HepG2 (cell line): ENCODE measurements at regions not wholly inside any gene's neighbourhood (a gene's known extent, or its start where the extent isn't known, plus 50 kb on each side); places are given as distances from the start of the nearest gene placed in this dataset.

Source experiments
- ATAC-seq: fragments of 200-7000 bp; cut with Tn5 transposase; 3 replicates; pipeline ENCODE4 v1.9.1; 2020; ENCODE audit warnings: mild to moderate bottlenecking, moderate library complexity
- BruUV-seq: library from RNA; stranded (reverse); fragments of 400-500 nt; replicated peaks from 2 replicates; lab custom pipeline; 2021; lab: Mats Ljungman, UMichigan
- CTCF ChIA-PET: fragments of 300-600 bp; formaldehyde crosslinking; extraction: SDS; loops from one replicate; lab custom pipeline; 2021; ENCODE audit warnings: low total read pairs, inconsistent platforms, low intra/inter-chr PET ratio; lab: Yijun Ruan, JAX
- POLR2A ChIA-PET: fragments of 350-600 bp; sonication (Branson Sonifier 250); formaldehyde crosslinking; loops from one replicate; lab custom pipeline; 2020; ENCODE audit warnings: antibody characterized with exemption, inconsistent platforms; lab: Yijun Ruan, JAX
- DNase-seq: peaks from one replicate; pipeline ENCODE4 v3.0.0-alpha.2; 2015; ENCODE audit warnings: low spot score
- FAIRE-seq: peaks from 3 replicates; lab custom pipeline; 2011; peaks lifted over from hg19 to GRCh38; lab: Jason Lieb, UNC
- H2AFZ ChIP-seq: one replicate; pipeline ENCODE4 v1.6.1; 2011; ENCODE audit warnings: low read length, inconsistent platforms
- H3K27ac ChIP-seq: fragments of 300-600 bp; 3 replicates; pipeline ENCODE4 v1.8.0; 2011; ENCODE audit warnings: mixed run types, mild to moderate bottlenecking, mixed read lengths, low read length, inconsistent platforms; ENCODE audit not compliant: insufficient read depth; ENCODE audit errors: extremely low read length
- H3K27me3 ChIP-seq, 2 experiments: fragments of 200-600 bp in 1 of 2; 2 replicates in 1 of 2; 3 replicates in 1 of 2; pipeline versions ENCODE4 v1.6.0 to v1.8.0; 2011; ENCODE audit warnings: low read length in 2 of 2, mild to moderate bottlenecking in 2 of 2, moderate library complexity in 2 of 2, inconsistent platforms in 1 of 2; ENCODE audit not compliant: insufficient read depth in 2 of 2, control insufficient read depth in 1 of 2
- H3K36me3 ChIP-seq, 2 experiments: fragments of 200-600 bp in 1 of 2; replicated peaks in 1 of 2; 2 replicates in 1 of 2; 3 replicates in 1 of 2; pipeline versions ENCODE4 v1.5.1 to v1.8.0; 2011; ENCODE audit warnings: low read length in 2 of 2, inconsistent platforms in 1 of 2; ENCODE audit not compliant: insufficient read depth in 2 of 2, control insufficient read depth in 1 of 2
- H3K4me1 ChIP-seq: 2 replicates; pipeline ENCODE4 v1.5.1; 2012; ENCODE audit warnings: low read length, inconsistent platforms; ENCODE audit not compliant: insufficient read depth
- H3K4me2 ChIP-seq: 2 replicates; pipeline ENCODE4 v1.6.0; 2011; ENCODE audit warnings: low read depth, low read length, inconsistent platforms
- H3K4me3 ChIP-seq, 3 experiments: fragments of 200-600 bp in 1 of 3; sonication (generic), shearing (Covaris generic) in 1 of 3; replicated peaks in 1 of 3; 2 replicates each; pipeline ENCODE4 v1.5.1; 2011 to 2016; ENCODE audit warnings: low read length in 3 of 3, inconsistent platforms in 2 of 3, low read depth in 2 of 3, mild to moderate bottlenecking in 2 of 3, control low read depth in 1 of 3, mixed read lengths in 1 of 3; ENCODE audit not compliant: insufficient read depth in 1 of 3
- H3K79me2 ChIP-seq: one replicate; pipeline ENCODE4 v1.6.1; 2011; ENCODE audit warnings: low read length, inconsistent platforms; ENCODE audit not compliant: insufficient read depth
- H3K9ac ChIP-seq: 2 replicates; pipeline ENCODE4 v1.6.0; 2011; ENCODE audit warnings: mild to moderate bottlenecking, low read depth, low read length, inconsistent platforms; ENCODE audit not compliant: insufficient read depth
- H3K9me3 ChIP-seq: 2 replicates; pipeline ENCODE4 v1.5.1; 2012; ENCODE audit warnings: mild to moderate bottlenecking, low read length
- H4K20me1 ChIP-seq: 2 replicates; pipeline ENCODE4 v1.6.0; 2011; ENCODE audit warnings: inconsistent platforms, mild to moderate bottlenecking, low read length, moderate library complexity; ENCODE audit not compliant: insufficient read depth
- RARG ChIP-seq: sonication (generic); formaldehyde crosslinking; IDR thresholded peaks from 2 replicates; pipeline ENCODE4 v1.4.0; 2020; ENCODE audit warnings: low read depth, mild to moderate bottlenecking, missing genetic modification reagents
- SMAD1 ChIP-seq: sonication (generic); formaldehyde crosslinking; IDR thresholded peaks from 2 replicates; pipeline ENCODE4 v1.4.0; 2020; ENCODE audit warnings: missing genetic modification reagents, low read depth, mild to moderate bottlenecking, borderline replicate concordance
- SP140L ChIP-seq: sonication (generic); formaldehyde crosslinking; IDR thresholded peaks from 2 replicates; pipeline ENCODE4 v1.4.0; 2020; ENCODE audit warnings: missing genetic modification reagents, borderline replicate concordance
- SSRP1 ChIP-seq: IDR thresholded peaks from 2 replicates; pipeline ENCODE4 v1.6.1; 2016; ENCODE audit warnings: control low read depth
- ZMYM2 ChIP-seq: sonication (generic); formaldehyde crosslinking; IDR thresholded peaks from 2 replicates; pipeline ENCODE4 v1.8.0; 2022; ENCODE audit warnings: mild to moderate bottlenecking, missing genetic modification reagents
- ZNF558 ChIP-seq: sonication (generic); formaldehyde crosslinking; IDR thresholded peaks from 2 replicates; pipeline ENCODE4 v1.9.0; 2022; ENCODE audit warnings: mild to moderate bottlenecking, missing genetic modification reagents, borderline replicate concordance
- ZNF879 ChIP-seq: sonication (generic); formaldehyde crosslinking; IDR thresholded peaks from 2 replicates; pipeline ENCODE4 v1.8.1; 2023; ENCODE audit warnings: missing genetic modification reagents
- WGBS: methylation state at CpG from one replicate; pipeline ENCODE4 v1.1.6; 2017; ENCODE audit warnings: low lambda C conversion rate; 5-methylcytosine and 5-hydroxymethylcytosine counted together
- in situ Hi-C: cut with HindIII; loops from 2 replicates; pipeline ENCODE4 v1.10.0; 2017; ENCODE audit warnings: low pct_unique_long_range_greater_than_20kb; ENCODE audit not compliant: extremely low pct_ligation_motif_present
- intact Hi-C: fragments of 100-400 bp; cut with micrococcal nuclease; formaldehyde crosslinking; loops from one replicate; pipeline ENCODE4 v1.10.0; 2022; ENCODE audit not compliant: unreplicated experiment
- TF ChIP-seq, protein P1 (sequence below), 2 experiments: sonication (generic) in 1 of 2; formaldehyde crosslinking in 1 of 2; IDR thresholded peaks; 2 replicates each; pipeline versions ENCODE4 v1.4.0 to v1.6.1; 2016 to 2020; ENCODE audit warnings: borderline replicate concordance in 1 of 2, low read depth in 1 of 2, mild to moderate bottlenecking in 1 of 2, missing genetic modification reagents in 1 of 2

DNA sequence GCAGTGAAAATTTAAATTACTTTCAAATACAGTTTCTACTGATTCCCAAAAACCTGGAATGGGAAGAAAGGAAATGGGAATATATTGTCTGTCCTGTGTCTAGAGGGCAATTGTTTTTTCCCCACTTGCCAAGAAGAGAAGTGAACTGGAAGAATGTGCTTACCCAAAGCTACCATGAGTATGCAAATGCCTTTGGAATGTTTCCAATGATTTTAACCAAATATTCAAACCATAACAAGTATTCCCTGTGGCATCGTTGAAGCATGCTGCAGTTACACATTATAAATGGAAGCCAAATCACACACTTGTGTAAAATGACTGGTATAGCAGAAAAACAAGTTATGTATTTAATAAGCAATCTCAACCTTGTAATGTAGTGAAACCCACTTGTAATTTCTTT is 368.2 kb downstream of the GBE1 start:
- H4K20me1 ChIP-seq, result no peaks in the 10 kb centered on the region
- H3K27ac ChIP-seq, result no peak overlapping the region
- CTCF ChIA-PET, result no interaction called here
- WGBS, result 24% methylated on average over 1 of the region's 1 CpG
- ATAC-seq, result no peak
- H3K9ac ChIP-seq, result no peak overlapping the region
- BruUV-seq, result no TSS peak
- intact Hi-C loops, result no loop called here
- H3K79me2 ChIP-seq, result no peaks in the 10 kb centered on the region
- FAIRE-seq, result no peak
- no peak for TF ChIP-seq SP140L
- TF ChIP-seq SMAD1 (CRISPR knock-in tag), result no peak
- H3K9me3 ChIP-seq, result no peaks in the 10 kb centered on the region
- H3K4me2 ChIP-seq, result no peak overlapping the region
- POLR2A ChIA-PET, result no interaction called here
- no peaks in the 10 kb centered on the region for H3K27me3 ChIP-seq
- H2AFZ ChIP-seq, result no peak overlapping the region
- no peak for DNase-seq
- no peaks in the 10 kb centered on the region for H3K4me1 ChIP-seq
- in situ Hi-C loops, result no loop called here
- H3K4me3 ChIP-seq, result no peak overlapping the region
- no peaks in the 10 kb centered on the region for H3K36me3 ChIP-seq

DNA sequence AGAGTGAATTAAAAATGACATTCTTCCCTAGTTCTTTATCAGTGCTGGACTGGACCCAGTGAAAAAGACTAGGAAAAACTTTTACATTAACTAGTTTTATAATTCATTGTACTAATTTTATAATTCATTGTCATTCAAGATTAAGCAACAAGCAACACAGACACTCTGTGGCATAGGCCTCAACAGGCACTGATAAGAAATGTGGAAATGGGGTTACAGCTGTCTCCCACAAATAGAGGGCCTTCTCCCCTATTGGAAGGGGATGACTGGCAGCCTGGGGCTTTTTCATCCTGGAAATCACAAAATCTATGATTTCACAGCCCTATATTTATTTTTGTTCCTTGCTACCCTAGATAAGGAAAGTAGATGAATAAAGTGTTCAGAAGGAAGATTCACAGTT is 370.6 kb downstream of the GBE1 start:
- TF ChIP-seq ZNF558 (no peak), SSRP1 (CRISPR knock-in tag) (no peak), RARG (CRISPR knock-in tag) (no peak), ZMYM2 (CRISPR knock-in tag) (no peak), ZNF879 (CRISPR knock-in tag) (no peak)
- TF ChIP-seq, protein P1, sequence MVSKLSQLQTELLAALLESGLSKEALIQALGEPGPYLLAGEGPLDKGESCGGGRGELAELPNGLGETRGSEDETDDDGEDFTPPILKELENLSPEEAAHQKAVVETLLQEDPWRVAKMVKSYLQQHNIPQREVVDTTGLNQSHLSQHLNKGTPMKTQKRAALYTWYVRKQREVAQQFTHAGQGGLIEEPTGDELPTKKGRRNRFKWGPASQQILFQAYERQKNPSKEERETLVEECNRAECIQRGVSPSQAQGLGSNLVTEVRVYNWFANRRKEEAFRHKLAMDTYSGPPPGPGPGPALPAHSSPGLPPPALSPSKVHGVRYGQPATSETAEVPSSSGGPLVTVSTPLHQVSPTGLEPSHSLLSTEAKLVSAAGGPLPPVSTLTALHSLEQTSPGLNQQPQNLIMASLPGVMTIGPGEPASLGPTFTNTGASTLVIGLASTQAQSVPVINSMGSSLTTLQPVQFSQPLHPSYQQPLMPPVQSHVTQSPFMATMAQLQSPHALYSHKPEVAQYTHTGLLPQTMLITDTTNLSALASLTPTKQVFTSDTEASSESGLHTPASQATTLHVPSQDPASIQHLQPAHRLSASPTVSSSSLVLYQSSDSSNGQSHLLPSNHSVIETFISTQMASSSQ (IDR thresholded peaks at IDR 0.05; ENCODE audit: low read depth), result no peak
- TF ChIP-seq, protein P1 (CRISPR knock-in tag; IDR thresholded peaks at IDR 0.05; ENCODE audit: borderline replicate concordance), result no peak
- no peak for DNase-seq
- in situ Hi-C loops, result no loop called here

More for the DNA sequence above, 370.6 kb downstream of the GBE1 start:
- Histone ChIP-seq H3K79me2 (no peaks in the 10 kb centered on the region), H3K27me3 (no peaks in the 10 kb centered on the region), H3K4me3 (no peak overlapping the region), H3K9ac (no peak overlapping the region), H3K4me1 (no peaks in the 10 kb centered on the region), H3K27ac (no peak overlapping the region), H3K36me3 (no peaks in the 10 kb centered on the region), H4K20me1 (no peaks in the 10 kb centered on the region), H2AFZ (no peak overlapping the region), H3K9me3 (no peaks in the 10 kb centered on the region), H3K4me2 (no peak overlapping the region)
- intact Hi-C loops, result no loop called here
- BruUV-seq, result no TSS peak
- POLR2A ChIA-PET, result no interaction called here
- ATAC-seq (no peak), FAIRE-seq (no peak)
- CTCF ChIA-PET, result no interaction called here
